Liver (tissue), 8 donors: ENCODE measurements at regions not wholly inside any gene's neighbourhood (a gene's known extent, or its start where the extent isn't known, plus 50 kb on each side); places are given as distances from the start of the nearest gene placed in this dataset.

Source experiments
- DNase-seq: peaks from one replicate; pipeline ENCODE4 v3.0.0-alpha.2; 2017; ENCODE audit warnings: low spot score
- H3K27ac ChIP-seq, 2 donors: one replicate each; pipeline ENCODE4 v1.7.0; 2013; ENCODE audit warnings: inconsistent platforms in 2 of 2, low read length in 2 of 2, control low read depth in 1 of 2, low read depth in 1 of 2, mild to moderate bottlenecking in 1 of 2
- H3K27me3 ChIP-seq, 4 donors: one replicate each; pipeline versions ENCODE4 v1.6.1 to v1.7.0; 2013; ENCODE audit warnings: low read length in 3 of 4, inconsistent platforms in 1 of 4, mild to moderate bottlenecking in 1 of 4, moderate library complexity in 1 of 4; ENCODE audit not compliant: control insufficient read depth in 4 of 4, insufficient read depth in 4 of 4
- H3K36me3 ChIP-seq, 4 donors: one replicate each; pipeline versions ENCODE4 v1.6.1 to v1.7.0; 2013; ENCODE audit warnings: low read length in 3 of 4, mild to moderate bottlenecking in 3 of 4, low read depth in 1 of 4, moderate library complexity in 1 of 4; ENCODE audit not compliant: control insufficient read depth in 4 of 4, insufficient read depth in 3 of 4
- H3K4me1 ChIP-seq, 4 donors: one replicate each; pipeline versions ENCODE4 v1.6.1 to v1.7.0; 2013; ENCODE audit warnings: low read length in 3 of 4, mild to moderate bottlenecking in 3 of 4, moderate library complexity in 1 of 4; ENCODE audit not compliant: control insufficient read depth in 4 of 4, insufficient read depth in 4 of 4
- H3K4me3 ChIP-seq, 3 donors: one replicate each; pipeline versions ENCODE4 v1.6.1 to v1.7.0; 2013; ENCODE audit warnings: low read length in 3 of 3, control low read depth in 1 of 3, low read depth in 1 of 3, mild to moderate bottlenecking in 1 of 3
- H3K9ac ChIP-seq, 2 donors: one replicate each; pipeline ENCODE4 v1.7.0; 2013; ENCODE audit warnings: low read length in 2 of 2, mild to moderate bottlenecking in 2 of 2, moderate library complexity in 2 of 2, control low read depth in 1 of 2, low read depth in 1 of 2
- H3K9me3 ChIP-seq, 4 donors: one replicate each; pipeline versions ENCODE4 v1.6.1 to v1.7.0; 2013; ENCODE audit warnings: low read length in 3 of 4; ENCODE audit not compliant: control insufficient read depth in 4 of 4
- EGR1 ChIP-seq, 2 donors: IDR thresholded peaks; 2 replicates each; pipeline ENCODE4 v1.6.1; 2016 to 2018; ENCODE audit warnings: antibody characterized with exemption in 2 of 2, low read depth in 2 of 2
- FOXA1 ChIP-seq: IDR thresholded peaks from 2 replicates; pipeline ENCODE4 v1.6.1; 2016; ENCODE audit warnings: antibody characterized with exemption
- FOXA2 ChIP-seq: IDR thresholded peaks from 2 replicates; pipeline ENCODE4 v1.6.1; 2016; ENCODE audit warnings: antibody characterized with exemption
- GABPA ChIP-seq, 2 donors: IDR thresholded peaks in 1 of 2; conservative IDR thresholded peaks in 1 of 2; 2 replicates each; pipeline ENCODE4 v1.6.1; 2016; ENCODE audit warnings: antibody characterized with exemption in 2 of 2, mild to moderate bottlenecking in 1 of 2, moderate library complexity in 1 of 2
- HNF4A ChIP-seq, 2 donors: conservative IDR thresholded peaks; 2 replicates each; pipeline ENCODE4 v1.6.1; 2016; ENCODE audit warnings: antibody characterized with exemption in 2 of 2, mild to moderate bottlenecking in 2 of 2
- HNF4G ChIP-seq: IDR thresholded peaks from 2 replicates; pipeline ENCODE4 v1.6.1; 2016; ENCODE audit warnings: antibody characterized with exemption
- JUND ChIP-seq, 2 donors: IDR thresholded peaks; 2 replicates each; pipeline ENCODE4 v1.6.1; 2016; ENCODE audit warnings: antibody characterized with exemption in 2 of 2
- NR2F2 ChIP-seq: IDR thresholded peaks from 2 replicates; pipeline ENCODE4 v1.6.1; 2016; ENCODE audit warnings: antibody characterized with exemption
- RXRA ChIP-seq, 2 donors: IDR thresholded peaks; 2 replicates each; pipeline ENCODE4 v1.6.1; 2017 to 2018; ENCODE audit warnings: antibody characterized with exemption in 2 of 2, mild to moderate bottlenecking in 1 of 2
- SP1 ChIP-seq: IDR thresholded peaks from 2 replicates; pipeline ENCODE4 v1.6.1; 2018; ENCODE audit warnings: antibody characterized with exemption, mild to moderate bottlenecking
- YY1 ChIP-seq: IDR thresholded peaks from 2 replicates; pipeline ENCODE4 v1.6.1; 2016; ENCODE audit warnings: antibody characterized with exemption, mild to moderate bottlenecking
- WGBS: extraction: QIAGEN DNeasy Blood & Tissue Kit; methylation state at CpG from one replicate; pipeline ENCODE4 v1.1.7; 2013; 5-methylcytosine and 5-hydroxymethylcytosine counted together
- TF ChIP-seq, protein P1 (sequence below): fragments of 150-350 bp; IDR thresholded peaks from 2 replicates; pipeline ENCODE4 v1.5.1; 2017; ENCODE audit warnings: improper control_type of control experiment, low read depth, low read length; ENCODE audit not compliant: missing input control
- TF ChIP-seq, protein P2 (sequence below): IDR thresholded peaks from 2 replicates; pipeline ENCODE4 v1.6.1; 2016; ENCODE audit warnings: antibody characterized with exemption
- TF ChIP-seq, protein P3 (sequence below): IDR thresholded peaks from 2 replicates; pipeline ENCODE4 v1.6.1; 2016; ENCODE audit warnings: antibody characterized with exemption
- TF ChIP-seq, protein P4 (sequence below): IDR thresholded peaks from 2 replicates; pipeline ENCODE4 v1.6.1; 2016; ENCODE audit warnings: antibody characterized with exemption
- donor health status: healthy.
- donor health status: healthy.
- donor health status: healthy.
- donor health status: healthy.
- donor health status: healthy.

DNA sequence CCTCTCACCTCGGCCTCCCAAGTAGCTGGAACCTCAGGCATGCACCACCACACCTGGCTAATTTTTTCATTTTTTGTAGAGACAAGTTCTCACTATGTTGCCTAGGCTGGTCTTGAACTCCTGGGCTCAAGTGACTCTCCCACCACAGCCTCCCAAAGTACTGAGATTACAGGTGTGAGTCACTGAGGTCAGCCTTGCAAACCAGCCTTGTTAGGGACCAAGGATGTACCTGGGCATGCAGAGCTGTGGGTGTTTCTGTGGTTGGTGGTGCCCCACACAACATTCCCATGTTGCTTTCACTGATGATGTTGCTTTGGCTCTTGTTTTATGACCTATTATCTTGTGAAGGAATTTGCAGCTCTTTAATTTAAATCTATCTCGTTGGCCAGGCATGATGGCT is 54.8 kb downstream of the OTUD1 start:
- H3K36me3 ChIP-seq: no peaks in the 10 kb centered on the region
- no peaks in the 10 kb centered on the region for H3K27me3 ChIP-seq
- DNase-seq: no peak
- 59% methylated on average over 2 of the region's 2 CpGs for WGBS
- no peaks in the 10 kb centered on the region for H3K4me1 ChIP-seq
- H3K9ac ChIP-seq: no peak overlapping the region
- H3K4me3 ChIP-seq: no peak overlapping the region
- no peaks in the 10 kb centered on the region for H3K9me3 ChIP-seq
- H3K27ac ChIP-seq: no peak overlapping the region
- no peak for TF ChIP-seq HNF4G
- TF ChIP-seq, protein P1, sequence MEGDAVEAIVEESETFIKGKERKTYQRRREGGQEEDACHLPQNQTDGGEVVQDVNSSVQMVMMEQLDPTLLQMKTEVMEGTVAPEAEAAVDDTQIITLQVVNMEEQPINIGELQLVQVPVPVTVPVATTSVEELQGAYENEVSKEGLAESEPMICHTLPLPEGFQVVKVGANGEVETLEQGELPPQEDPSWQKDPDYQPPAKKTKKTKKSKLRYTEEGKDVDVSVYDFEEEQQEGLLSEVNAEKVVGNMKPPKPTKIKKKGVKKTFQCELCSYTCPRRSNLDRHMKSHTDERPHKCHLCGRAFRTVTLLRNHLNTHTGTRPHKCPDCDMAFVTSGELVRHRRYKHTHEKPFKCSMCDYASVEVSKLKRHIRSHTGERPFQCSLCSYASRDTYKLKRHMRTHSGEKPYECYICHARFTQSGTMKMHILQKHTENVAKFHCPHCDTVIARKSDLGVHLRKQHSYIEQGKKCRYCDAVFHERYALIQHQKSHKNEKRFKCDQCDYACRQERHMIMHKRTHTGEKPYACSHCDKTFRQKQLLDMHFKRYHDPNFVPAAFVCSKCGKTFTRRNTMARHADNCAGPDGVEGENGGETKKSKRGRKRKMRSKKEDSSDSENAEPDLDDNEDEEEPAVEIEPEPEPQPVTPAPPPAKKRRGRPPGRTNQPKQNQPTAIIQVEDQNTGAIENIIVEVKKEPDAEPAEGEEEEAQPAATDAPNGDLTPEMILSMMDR: no peak
- no peak for TF ChIP-seq FOXA1
- TF ChIP-seq YY1: no peak
- no peak for TF ChIP-seq SP1
- TF ChIP-seq NR2F2: no peak
- no peak for TF ChIP-seq HNF4A (conservative IDR thresholded peaks at IDR 0.05)
- no peak for TF ChIP-seq RXRA (IDR thresholded peaks at IDR 0.05)
- TF ChIP-seq, protein P2, sequence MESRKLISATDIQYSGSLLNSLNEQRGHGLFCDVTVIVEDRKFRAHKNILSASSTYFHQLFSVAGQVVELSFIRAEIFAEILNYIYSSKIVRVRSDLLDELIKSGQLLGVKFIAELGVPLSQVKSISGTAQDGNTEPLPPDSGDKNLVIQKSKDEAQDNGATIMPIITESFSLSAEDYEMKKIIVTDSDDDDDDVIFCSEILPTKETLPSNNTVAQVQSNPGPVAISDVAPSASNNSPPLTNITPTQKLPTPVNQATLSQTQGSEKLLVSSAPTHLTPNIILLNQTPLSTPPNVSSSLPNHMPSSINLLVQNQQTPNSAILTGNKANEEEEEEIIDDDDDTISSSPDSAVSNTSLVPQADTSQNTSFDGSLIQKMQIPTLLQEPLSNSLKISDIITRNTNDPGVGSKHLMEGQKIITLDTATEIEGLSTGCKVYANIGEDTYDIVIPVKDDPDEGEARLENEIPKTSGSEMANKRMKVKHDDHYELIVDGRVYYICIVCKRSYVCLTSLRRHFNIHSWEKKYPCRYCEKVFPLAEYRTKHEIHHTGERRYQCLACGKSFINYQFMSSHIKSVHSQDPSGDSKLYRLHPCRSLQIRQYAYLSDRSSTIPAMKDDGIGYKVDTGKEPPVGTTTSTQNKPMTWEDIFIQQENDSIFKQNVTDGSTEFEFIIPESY: no peak
- no peak for TF ChIP-seq EGR1 (IDR thresholded peaks at IDR 0.05; ENCODE audit: low read depth in 2 of 2)
- TF ChIP-seq, protein P3, sequence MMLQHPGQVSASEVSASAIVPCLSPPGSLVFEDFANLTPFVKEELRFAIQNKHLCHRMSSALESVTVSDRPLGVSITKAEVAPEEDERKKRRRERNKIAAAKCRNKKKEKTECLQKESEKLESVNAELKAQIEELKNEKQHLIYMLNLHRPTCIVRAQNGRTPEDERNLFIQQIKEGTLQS: no peak
- no peak for TF ChIP-seq JUND (IDR thresholded peaks at IDR 0.05)

DNA sequence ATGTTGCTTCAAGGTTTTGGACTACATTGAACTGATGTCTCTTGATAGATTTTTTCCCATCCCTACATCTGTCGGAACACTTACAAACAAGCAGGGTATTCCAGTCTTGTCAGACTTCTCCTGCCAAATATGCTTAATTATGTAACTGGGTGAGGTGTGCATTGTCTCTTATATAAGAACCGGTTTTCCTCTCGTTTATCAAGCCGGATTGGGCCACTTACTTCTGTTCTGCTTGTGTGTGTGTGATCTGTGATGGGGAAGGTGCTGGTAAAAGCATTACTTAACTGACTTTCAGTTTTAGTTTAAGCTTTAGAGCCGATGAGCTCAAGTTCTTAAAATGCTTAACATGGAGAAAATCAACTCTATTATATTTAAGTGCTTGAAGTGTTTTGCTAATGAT is 57.9 kb downstream of the OTUD1 start:
- Histone ChIP-seq H3K27me3 (no peaks in the 10 kb centered on the region), H3K9ac (no peak overlapping the region), H3K36me3 (no peaks in the 10 kb centered on the region), H3K9me3 (no peaks in the 10 kb centered on the region), H3K27ac (no peak overlapping the region), H3K4me3 (no peak overlapping the region), H3K4me1 (no peaks in the 10 kb centered on the region)
- no peak for TF ChIP-seq JUND (IDR thresholded peaks at IDR 0.05)
- no peak for TF ChIP-seq FOXA1
- TF ChIP-seq HNF4G: no peak
- TF ChIP-seq FOXA2: no peak
- TF ChIP-seq, protein P4, sequence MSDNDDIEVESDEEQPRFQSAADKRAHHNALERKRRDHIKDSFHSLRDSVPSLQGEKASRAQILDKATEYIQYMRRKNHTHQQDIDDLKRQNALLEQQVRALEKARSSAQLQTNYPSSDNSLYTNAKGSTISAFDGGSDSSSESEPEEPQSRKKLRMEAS: no peak
- DNase-seq: no peak
- 68% methylated on average over 5 of the region's 5 CpGs for WGBS

DNA sequence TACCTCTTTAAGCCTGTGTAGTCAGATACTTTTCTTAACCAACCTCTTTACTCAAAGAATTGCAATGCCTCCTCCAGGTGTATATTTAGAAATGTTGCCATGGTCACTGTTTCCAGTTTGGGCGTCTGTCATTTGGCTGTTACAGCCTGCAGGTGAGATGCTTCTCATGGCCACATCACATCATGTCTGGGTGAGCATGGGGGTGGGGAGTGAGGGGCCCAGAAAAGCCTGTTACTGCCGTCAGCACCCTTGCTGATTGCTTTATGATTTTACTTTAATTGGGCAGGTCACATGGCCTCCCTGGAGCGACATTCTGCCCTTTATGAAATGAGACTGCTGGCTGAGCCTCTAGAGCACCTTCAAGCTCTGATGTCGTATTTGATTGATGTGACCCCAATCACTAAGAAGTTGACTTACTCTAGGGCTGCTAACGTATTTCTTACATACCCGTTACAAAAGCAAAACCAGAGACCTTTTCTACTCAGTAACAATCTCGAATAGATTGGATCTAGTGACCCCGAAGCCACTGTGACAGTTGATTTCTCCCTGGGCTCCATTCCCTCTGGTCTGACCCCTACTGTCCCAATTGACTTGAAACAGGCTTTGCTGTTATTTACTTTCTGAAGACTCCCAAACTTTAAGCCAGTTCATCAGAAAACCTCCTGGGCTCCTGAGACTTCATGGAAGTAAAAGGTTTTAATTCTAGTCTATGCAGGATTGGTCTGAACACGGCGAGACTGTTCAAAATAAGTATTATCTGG is 60.7 kb downstream of the OTUD1 start:
- no peaks in the 10 kb centered on the region for H3K9me3 ChIP-seq
- no peak overlapping the region for H3K27ac ChIP-seq
- DNase-seq: no peak
- H3K27me3 ChIP-seq: no peaks in the 10 kb centered on the region
- WGBS: 78% methylated on average over 10 of the region's 10 CpGs
- H3K4me3 ChIP-seq: no peak overlapping the region
- no peaks in the 10 kb centered on the region for H3K36me3 ChIP-seq
- no peaks in the 10 kb centered on the region for H3K4me1 ChIP-seq
- H3K9ac ChIP-seq: no peak overlapping the region
- no peak for TF ChIP-seq YY1
- TF ChIP-seq GABPA (IDR thresholded peaks at IDR 0.05 in 1 of 2, conservative IDR thresholded peaks at IDR 0.05 in 1 of 2): no peak
- no peak for TF ChIP-seq SP1
- TF ChIP-seq, protein P3: no peak
- TF ChIP-seq, protein P4: no peak
- TF ChIP-seq FOXA2: no peak
- TF ChIP-seq, protein P1: no peak
- TF ChIP-seq, protein P2: no peak
- no peak for TF ChIP-seq JUND (IDR thresholded peaks at IDR 0.05)
- TF ChIP-seq HNF4A (conservative IDR thresholded peaks at IDR 0.05): no peak
- TF ChIP-seq NR2F2: no peak
- no peak for TF ChIP-seq HNF4G
